Osteocyte (in vitro differentiated cells): ENCODE measurements at regions not wholly inside any gene's neighbourhood (a gene's known extent, or its start where the extent isn't known, plus 50 kb on each side); places are given as distances from the start of the nearest gene placed in this dataset.

Experiments used
- DNase-seq: peaks from one replicate; pipeline ENCODE4 v3.0.0; 2021; ENCODE audit warnings: mixed read lengths; ENCODE audit not compliant: unreplicated experiment; ENCODE audit errors: extremely low spot score
- H3K27ac Mint-ChIP-seq: one replicate; pipeline ENCODE4 v1.8.0; 2021; ENCODE audit warnings: mild to moderate bottlenecking, mixed read lengths; ENCODE audit not compliant: unreplicated experiment
- H3K27me3 Mint-ChIP-seq: one replicate; pipeline ENCODE4 v1.8.0; 2021; ENCODE audit warnings: mixed read lengths; ENCODE audit not compliant: unreplicated experiment
- H3K36me3 Mint-ChIP-seq: one replicate; pipeline ENCODE4 v1.8.0; 2021; ENCODE audit warnings: mixed read lengths; ENCODE audit not compliant: unreplicated experiment
- H3K4me1 Mint-ChIP-seq: one replicate; pipeline ENCODE4 v1.8.0; 2021; ENCODE audit warnings: mixed read lengths; ENCODE audit not compliant: unreplicated experiment
- H3K4me3 Mint-ChIP-seq: one replicate; pipeline ENCODE4 v1.8.0; 2021; ENCODE audit warnings: mild to moderate bottlenecking, moderate library complexity, mixed read lengths; ENCODE audit not compliant: unreplicated experiment
- H3K9me3 Mint-ChIP-seq: one replicate; pipeline ENCODE4 v1.8.0; 2021; ENCODE audit warnings: mixed read lengths; ENCODE audit not compliant: unreplicated experiment
- CTCF ChIP-seq: fragments of 200-600 bp; sonication (generic); IDR thresholded peaks from 2 replicates; pipeline ENCODE4 v1.5.0; 2021; ENCODE audit warnings: antibody characterized with exemption, mild to moderate bottlenecking, moderate library complexity

GRCh38 chr1:93022580-93022979 is 56.5 kb upstream of the MTF2 start:
- no peak overlapping the region for H3K4me3 Mint-ChIP-seq
- no peaks in the 10 kb centered on the region for H3K36me3 Mint-ChIP-seq
- H3K27me3 Mint-ChIP-seq = peaks cover 70% of the 10 kb centered on the region
- no peak overlapping the region for H3K27ac Mint-ChIP-seq
- no peak for DNase-seq
- TF ChIP-seq CTCF = no peak
- H3K9me3 Mint-ChIP-seq = no peaks in the 10 kb centered on the region
- H3K4me1 Mint-ChIP-seq = no peaks in the 10 kb centered on the region

- H3K9me3 Mint-ChIP-seq = no peaks in the 10 kb centered on the region
- TF ChIP-seq CTCF = no peak
- H3K27me3 Mint-ChIP-seq = peaks cover 69% of the 10 kb centered on the region
- DNase-seq = no peak
- no peak overlapping the region for H3K27ac Mint-ChIP-seq
- no peaks in the 10 kb centered on the region for H3K36me3 Mint-ChIP-seq
- no peaks in the 10 kb centered on the region for H3K4me1 Mint-ChIP-seq
- no peak overlapping the region for H3K4me3 Mint-ChIP-seq
Observed at GRCh38 chr1:93023281-93023680, 55.8 kb upstream of the MTF2 start.

GRCh38 chr1:93025572-93025971 is 53.5 kb upstream of the MTF2 start:
- H3K4me3 Mint-ChIP-seq = no peak overlapping the region
- H3K27ac Mint-ChIP-seq = no peak overlapping the region
- H3K27me3 Mint-ChIP-seq = peaks cover 67% of the 10 kb centered on the region
- no peak for DNase-seq
- no peak for TF ChIP-seq CTCF
- H3K4me1 Mint-ChIP-seq = no peaks in the 10 kb centered on the region
- no peaks in the 10 kb centered on the region for H3K36me3 Mint-ChIP-seq
- H3K9me3 Mint-ChIP-seq = no peaks in the 10 kb centered on the region

- DNase-seq = no peak
- no peak for TF ChIP-seq CTCF
- Mint-ChIP-seq H3K4me3 (no peak overlapping the region), H3K27me3 (peaks cover 60% of the 10 kb centered on the region), H3K27ac (no peak overlapping the region), H3K4me1 (no peaks in the 10 kb centered on the region), H3K9me3 (no peaks in the 10 kb centered on the region), H3K36me3 (no peaks in the 10 kb centered on the region)
Observed at GRCh38 chr1:93028542-93028941, 50.5 kb upstream of the MTF2 start.
